Endothelial cell (in vitro differentiated cells): ENCODE measurements at regions not wholly inside any gene's neighbourhood (a gene's known extent, or its start where the extent isn't known, plus 50 kb on each side); places are given as distances from the start of the nearest gene placed in this dataset.

Experiments used
- DNase-seq: peaks from one replicate; pipeline ENCODE4 v3.0.0; 2021; ENCODE audit warnings: low spot score
- H3K27ac Mint-ChIP-seq: one replicate; pipeline ENCODE4 v1.8.0; 2021; ENCODE audit warnings: mixed read lengths, inconsistent platforms; ENCODE audit not compliant: unreplicated experiment
- H3K27me3 Mint-ChIP-seq: one replicate; pipeline ENCODE4 v1.8.0; 2021; ENCODE audit warnings: mild to moderate bottlenecking, moderate library complexity, mixed read lengths, inconsistent platforms; ENCODE audit not compliant: unreplicated experiment
- H3K36me3 Mint-ChIP-seq: one replicate; pipeline ENCODE4 v1.8.0; 2021; ENCODE audit warnings: mild to moderate bottlenecking, low read depth, mixed read lengths, inconsistent platforms; ENCODE audit not compliant: unreplicated experiment
- H3K4me1 Mint-ChIP-seq: one replicate; pipeline ENCODE4 v1.8.0; 2021; ENCODE audit warnings: mild to moderate bottlenecking, mixed read lengths, inconsistent platforms; ENCODE audit not compliant: unreplicated experiment
- H3K4me3 Mint-ChIP-seq: one replicate; pipeline ENCODE4 v1.8.0; 2021; ENCODE audit warnings: mild to moderate bottlenecking, mixed read lengths, inconsistent platforms; ENCODE audit not compliant: unreplicated experiment
- H3K9me3 Mint-ChIP-seq: one replicate; pipeline ENCODE4 v1.8.0; 2021; ENCODE audit warnings: mixed read lengths, inconsistent platforms; ENCODE audit not compliant: unreplicated experiment
- CTCF ChIP-seq: fragments of 200-600 bp; sonication (generic); IDR thresholded peaks from one replicate; pipeline ENCODE4 v1.5.0; 2021; ENCODE audit warnings: antibody characterized with exemption; ENCODE audit not compliant: unreplicated experiment

GRCh38 chr9:108045851-108046250 lies 556.3 kb upstream of the KLF4 start:
- H3K9me3 Mint-ChIP-seq = no peaks in the 10 kb centered on the region

DNA sequence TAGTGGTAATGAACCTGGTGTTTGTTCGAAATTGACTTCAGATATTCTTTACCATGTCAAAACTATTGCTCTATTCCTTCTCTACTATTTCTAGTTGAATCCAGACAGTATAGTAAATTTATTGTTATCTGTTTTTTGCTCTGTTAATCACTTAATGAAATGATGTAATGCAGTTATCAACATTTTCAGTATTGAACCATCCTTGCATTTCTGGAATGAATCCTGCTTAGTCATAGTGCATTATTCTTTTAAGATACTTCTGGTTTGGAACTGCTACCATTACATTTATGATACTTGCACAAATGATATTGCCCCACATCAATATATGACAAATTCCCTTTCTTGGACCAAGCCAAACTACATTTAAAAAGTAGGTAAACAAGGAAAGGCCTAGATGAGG lies 554.0 kb upstream of the KLF4 start:
- Mint-ChIP-seq H3K27me3 (no peaks in the 10 kb centered on the region), H3K27ac (no peak overlapping the region), H3K4me3 (no peak overlapping the region), H3K4me1 (no peaks in the 10 kb centered on the region), H3K9me3 (no peaks in the 10 kb centered on the region), H3K36me3 (no peaks in the 10 kb centered on the region)
- TF ChIP-seq CTCF = no peak
- DNase-seq = no peak

More at GRCh38 chr9:108045851-108046250, 556.3 kb upstream of the KLF4 start:
- Mint-ChIP-seq H3K4me1 (peaks cover 14% of the 10 kb centered on the region), H3K27ac (no peak overlapping the region), H3K36me3 (no peaks in the 10 kb centered on the region), H3K4me3 (no peak overlapping the region), H3K27me3 (no peaks in the 10 kb centered on the region)
- DNase-seq = no peak
- no peak for TF ChIP-seq CTCF

DNA sequence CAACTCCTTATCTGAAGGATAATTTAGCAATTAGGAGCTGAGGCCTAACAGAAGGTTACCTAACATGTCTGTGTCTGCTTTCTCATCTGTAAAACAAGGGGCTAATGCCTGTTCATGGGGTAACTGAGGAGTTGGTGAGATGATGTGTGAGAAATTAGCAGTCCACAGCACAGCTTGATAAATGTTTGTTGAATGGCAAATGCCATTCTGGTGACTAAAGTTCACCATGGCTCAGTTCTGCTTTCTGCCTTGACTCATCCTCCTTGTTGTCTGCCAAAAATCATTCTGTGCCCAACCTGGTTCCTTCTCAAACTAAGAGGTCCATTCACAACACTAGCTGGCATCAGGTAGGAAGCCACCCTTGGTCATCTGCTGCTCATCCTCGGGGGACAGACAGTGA lies 552.0 kb upstream of the KLF4 start:
- Mint-ChIP-seq H3K27ac (no peak overlapping the region), H3K4me1 (peaks cover 3% of the 10 kb centered on the region), H3K9me3 (no peaks in the 10 kb centered on the region), H3K4me3 (no peak overlapping the region), H3K36me3 (no peaks in the 10 kb centered on the region), H3K27me3 (peaks cover 6% of the 10 kb centered on the region)
- no peak for DNase-seq
- no peak for TF ChIP-seq CTCF

- Mint-ChIP-seq H3K27me3 (peaks cover 6% of the 10 kb centered on the region), H3K4me3 (no peak overlapping the region), H3K27ac (no peak overlapping the region), H3K36me3 (no peaks in the 10 kb centered on the region), H3K4me1 (peaks cover 3% of the 10 kb centered on the region), H3K9me3 (no peaks in the 10 kb centered on the region)
- TF ChIP-seq CTCF = no peak
- DNase-seq = no peak
These were observed 551.2 kb upstream of the KLF4 start for GRCh38 chr9:108040783-108041182.

- Mint-ChIP-seq H3K4me3 (no peak overlapping the region), H3K9me3 (no peaks in the 10 kb centered on the region), H3K27me3 (peaks cover 6% of the 10 kb centered on the region), H3K36me3 (peaks cover 2% of the 10 kb centered on the region), H3K27ac (no peak overlapping the region), H3K4me1 (peaks cover 3% of the 10 kb centered on the region)
- TF ChIP-seq CTCF = no peak
- no peak for DNase-seq
These were observed 549.9 kb upstream of the KLF4 start for GRCh38 chr9:108039493-108039892.
